Cerebellar nuclear complex (tissue), 1 donor: ENCODE measurements at regions not wholly inside any gene's neighbourhood (a gene's known extent, or its start where the extent isn't known, plus 50 kb on each side); places are given as distances from the start of the nearest gene placed in this dataset.
"Not testable (repeated sequence)": the region's sequence is repeated elsewhere in the genome, so short reads cannot be mapped to it uniquely, and the experiment has no call there.

Source experiments
- DNase-seq, 2 experiments: peaks; one replicate each; lab custom pipeline; 2025; lab: John Stamatoyannopoulos, UW

GRCh38 chr18:78790960-78791359 is 188.7 kb upstream of the SALL3 start:
- no peak for DNase-seq

GRCh38 chr18:78792094-78792493 is 187.5 kb upstream of the SALL3 start:
- DNase-seq, result no peak

- no peak for DNase-seq
Observed at GRCh38 chr18:78792736-78793135, 186.9 kb upstream of the SALL3 start.

- no peak for DNase-seq
Observed at GRCh38 chr18:78793313-78794070, 186.1 kb upstream of the SALL3 start.

- no peak for DNase-seq
Observed at GRCh38 chr18:78794071-78794430, 185.6 kb upstream of the SALL3 start.

- DNase-seq, result no peak
Observed at GRCh38 chr18:78796693-78797455, 182.7 kb upstream of the SALL3 start.

GRCh38 chr18:78797499-78797898 is 182.1 kb upstream of the SALL3 start:
- DNase-seq, result no peak

- DNase-seq, result no peak
Observed at GRCh38 chr18:78798402-78799175, 181.0 kb upstream of the SALL3 start.

GRCh38 chr18:78799382-78800089 is 180.1 kb upstream of the SALL3 start:
- no peak for DNase-seq

- DNase-seq, result not testable (repeated sequence)
Observed at GRCh38 chr18:78800102-78800851, 179.3 kb upstream of the SALL3 start.

- no peak for DNase-seq
Observed at GRCh38 chr18:78801011-78801410, 178.6 kb upstream of the SALL3 start.

GRCh38 chr18:78803104-78803503 is 176.5 kb upstream of the SALL3 start:
- no peak for DNase-seq

- no peak for DNase-seq
Observed at GRCh38 chr18:78804206-78805030, 175.2 kb upstream of the SALL3 start.

- DNase-seq, result no peak
Observed at GRCh38 chr18:78805840-78806239, 173.8 kb upstream of the SALL3 start.

GRCh38 chr18:78807668-78808067 is 171.9 kb upstream of the SALL3 start:
- no peak for DNase-seq

GRCh38 chr18:78809845-78810244 is 169.8 kb upstream of the SALL3 start:
- no peak for DNase-seq

GRCh38 chr18:78810706-78811105 is 168.9 kb upstream of the SALL3 start:
- DNase-seq, result no peak

- no peak for DNase-seq
Observed at GRCh38 chr18:78812067-78812466, 167.6 kb upstream of the SALL3 start.

- no peak for DNase-seq
Observed at GRCh38 chr18:78813156-78813555, 166.5 kb upstream of the SALL3 start.

- no peak for DNase-seq
Observed at GRCh38 chr18:78813936-78814710, 165.5 kb upstream of the SALL3 start.
